ENCODE measurements at regions not wholly inside any gene's neighbourhood (a gene's known extent, or its start where the extent isn't known, plus 50 kb on each side); places are given as distances from the start of the nearest gene placed in this dataset.

- no peak for DNase-seq
- intact Hi-C loops (cut with DNase I), result no loop called here
These were observed 771.1 kb upstream of the ADGRL4 start for GRCh38 chr1:79777481-79778219.

DNA sequence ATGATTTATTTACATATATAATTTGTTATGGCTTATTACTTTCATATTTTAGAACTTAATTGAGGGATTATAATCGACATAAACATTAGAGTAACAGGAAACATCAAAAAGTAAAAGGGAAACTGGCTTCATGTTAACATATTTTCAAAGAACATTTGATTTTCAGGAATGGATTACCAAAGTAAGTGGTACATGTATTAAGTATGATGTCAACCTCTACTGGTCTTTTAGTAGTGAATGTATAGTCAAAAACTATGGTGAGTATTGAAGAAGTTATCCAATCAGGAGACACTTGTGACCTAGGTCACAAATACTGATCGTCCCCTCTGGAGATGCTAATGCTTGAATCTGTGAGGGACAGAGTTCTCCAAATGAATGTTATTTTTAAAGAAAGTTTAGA lies 768.9 kb upstream of the ADGRL4 start:
- no peak for DNase-seq
- intact Hi-C loops (cut with DNase I), result no loop called here

GRCh38 chr1:79773385-79773784 lies 766.9 kb upstream of the ADGRL4 start:
- no peak for DNase-seq
- intact Hi-C loops (cut with DNase I), result no loop called here

DNA sequence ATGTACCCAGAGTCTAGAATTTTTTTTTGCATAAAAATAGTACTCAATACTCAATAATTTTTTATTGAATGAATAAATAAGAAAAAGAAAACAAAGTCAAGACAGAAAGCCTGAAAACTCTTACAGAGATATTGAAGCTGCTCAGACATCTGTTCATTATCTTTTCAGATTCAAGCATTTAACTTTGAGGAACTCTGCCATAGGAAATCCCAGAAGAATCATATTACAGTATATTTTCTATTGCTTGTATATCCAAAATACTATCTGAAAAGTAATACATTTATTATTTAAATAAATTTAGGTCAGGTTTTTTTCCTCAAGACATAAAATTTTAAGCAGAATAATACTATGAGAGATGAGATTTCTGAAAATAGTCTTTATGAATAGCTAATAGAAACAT lies 755.9 kb upstream of the ADGRL4 start:
- no peak for DNase-seq
- intact Hi-C loops (cut with DNase I), result no loop called here

DNA sequence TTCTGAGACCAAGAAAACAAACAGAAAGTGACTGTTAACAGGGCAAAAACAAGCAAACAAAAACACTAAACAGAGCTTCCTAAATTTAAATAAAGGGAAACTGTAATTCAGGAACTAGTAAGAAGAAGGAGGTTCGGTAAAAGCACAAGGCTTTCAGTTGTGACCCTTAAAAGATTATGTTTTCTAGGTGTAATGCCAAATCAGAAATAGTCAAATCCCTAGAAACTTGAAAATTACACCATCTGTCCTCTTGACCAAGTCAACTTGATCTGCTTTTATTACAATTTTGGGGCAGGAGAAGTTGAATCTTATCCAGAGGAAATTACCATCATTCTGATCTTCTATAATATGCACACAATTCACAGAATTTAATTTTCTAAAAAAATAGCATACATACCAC lies 754.0 kb upstream of the ADGRL4 start:
- no peak for DNase-seq
- intact Hi-C loops (cut with DNase I), result no loop called here

DNA sequence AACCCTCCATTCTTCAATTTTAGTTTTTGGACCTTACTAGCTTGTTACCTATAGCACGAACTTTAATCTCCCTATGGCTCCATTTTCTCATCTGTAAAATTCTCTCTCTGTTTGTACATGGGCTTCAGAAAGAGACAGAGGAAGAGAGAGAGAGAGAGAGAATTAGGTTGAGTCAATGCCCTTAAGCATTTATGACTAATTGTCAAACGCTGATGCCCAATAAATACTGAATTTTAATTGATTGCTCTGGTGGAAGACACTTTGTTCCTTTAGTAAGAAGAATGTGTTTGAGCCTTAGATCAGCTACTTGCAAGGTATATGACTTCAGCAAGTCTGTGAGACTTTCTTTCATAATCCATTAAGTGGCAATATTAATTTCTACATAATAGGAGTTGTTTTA lies 743.1 kb upstream of the ADGRL4 start:
- intact Hi-C loops (cut with DNase I), result no loop called here
- DNase-seq, result no peak

GRCh38 chr1:79745929-79746328 lies 739.4 kb upstream of the ADGRL4 start:
- no peak for DNase-seq
- intact Hi-C loops (cut with DNase I), result no loop called here

DNA sequence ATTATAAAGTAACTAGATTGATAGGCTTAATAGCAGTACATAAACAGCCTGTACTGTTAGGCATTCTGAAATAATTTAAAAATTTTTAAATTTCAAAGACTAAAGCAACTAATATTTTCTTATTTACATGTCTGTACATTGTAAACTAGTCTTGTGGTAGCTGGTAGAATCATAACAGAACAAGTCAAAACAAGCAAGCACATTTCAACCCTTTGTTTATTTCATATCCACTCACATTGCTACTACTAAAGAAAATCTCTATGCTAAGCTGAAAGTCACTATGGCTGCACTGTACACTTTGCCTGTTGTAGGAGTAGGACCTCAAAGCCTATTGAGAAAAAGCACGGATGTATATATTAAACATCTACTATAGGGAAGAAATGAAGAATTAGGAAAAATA lies 738.2 kb upstream of the ADGRL4 start:
- intact Hi-C loops (cut with DNase I), result no loop called here
- DNase-seq, result no peak

GRCh38 chr1:79741720-79742421 lies 735.3 kb upstream of the ADGRL4 start:
- DNase-seq, result no peak
- intact Hi-C loops (cut with DNase I), result no loop called here

DNA sequence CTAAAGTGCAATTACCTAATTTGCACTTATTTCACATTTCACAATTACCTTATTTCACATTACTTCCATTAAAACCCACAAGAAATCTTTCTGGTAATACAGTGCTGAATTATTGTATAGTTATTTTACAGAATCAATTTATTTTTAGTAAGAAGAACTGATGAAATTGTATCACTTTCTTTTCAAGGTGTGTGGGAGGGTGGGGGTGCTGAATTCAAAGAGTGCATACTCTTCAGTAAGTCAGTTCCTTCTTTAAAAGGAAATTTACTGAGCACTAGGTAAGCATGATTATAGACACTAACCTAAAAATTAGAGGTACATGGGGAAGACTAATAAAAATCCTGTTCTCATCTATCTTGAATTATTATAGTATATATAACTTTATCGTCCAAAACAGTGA lies 731.6 kb upstream of the ADGRL4 start:
- DNase-seq, result peak in 23 of 42 donors; percentile 2 to 70 (median 20)
- intact Hi-C loops (cut with DNase I), result no loop called here

GRCh38 chr1:79737193-79737592 lies 730.7 kb upstream of the ADGRL4 start:
- no peak for DNase-seq
- intact Hi-C loops (cut with DNase I), result no loop called here

- intact Hi-C loops (cut with DNase I), result no loop called here
- no peak for DNase-seq
These were observed 726.4 kb upstream of the ADGRL4 start for GRCh38 chr1:79732950-79733349.

GRCh38 chr1:79726911-79727310 lies 720.4 kb upstream of the ADGRL4 start:
- intact Hi-C loops (cut with DNase I), result no loop called here
- DNase-seq, result no peak

- no peak for DNase-seq
- intact Hi-C loops (cut with DNase I), result no loop called here
These were observed 719.8 kb upstream of the ADGRL4 start for GRCh38 chr1:79726321-79726720.

GRCh38 chr1:79716447-79716846 lies 709.9 kb upstream of the ADGRL4 start:
- no peak for DNase-seq
- intact Hi-C loops (cut with DNase I), result no loop called here

DNA sequence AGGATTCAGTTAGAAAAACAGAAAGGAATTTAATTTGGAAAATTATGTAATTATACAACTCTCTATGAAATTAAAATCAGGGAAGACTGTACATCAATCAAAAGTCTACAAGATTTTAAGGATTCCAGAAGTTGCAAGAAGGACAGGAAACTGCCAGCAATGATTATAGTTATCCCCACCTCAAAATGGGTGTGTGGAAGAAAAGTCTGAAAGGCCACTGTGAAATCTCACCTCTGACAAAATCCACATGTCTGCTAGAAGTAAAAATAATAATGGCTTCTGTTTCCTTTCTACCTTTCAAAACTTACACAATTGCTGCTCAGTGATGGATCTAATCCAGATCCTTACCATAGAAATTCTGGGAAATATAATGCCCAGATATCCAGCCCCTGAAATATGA lies 708.1 kb upstream of the ADGRL4 start:
- DNase-seq, result no peak
- intact Hi-C loops (cut with DNase I), result no loop called here

DNA sequence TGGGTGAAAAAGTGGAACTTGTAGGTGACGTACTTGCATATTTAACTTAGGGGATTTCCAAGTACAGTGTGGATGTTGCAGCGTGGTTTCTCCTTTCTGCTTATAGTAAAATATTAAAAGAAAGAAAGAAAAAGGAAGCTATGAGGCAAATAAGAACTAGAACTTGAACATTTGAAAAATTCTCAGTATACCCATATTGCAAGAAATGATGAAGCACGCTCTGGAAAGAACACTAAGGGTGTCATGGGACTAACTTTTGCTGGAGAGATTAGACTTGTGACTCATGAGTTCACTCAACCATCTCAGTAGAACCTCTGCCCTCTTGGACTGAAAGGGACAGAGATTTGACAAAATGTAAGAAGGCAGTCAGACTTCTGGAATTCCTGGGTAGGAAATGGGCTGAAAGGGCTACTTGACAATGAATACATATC lies 704.5 kb upstream of the ADGRL4 start:
- intact Hi-C loops (cut with DNase I), result no loop called here
- no peak for DNase-seq

- DNase-seq, result no peak
- intact Hi-C loops (cut with DNase I), result no loop called here
These were observed 702.2 kb upstream of the ADGRL4 start for GRCh38 chr1:79708646-79709265.

DNA sequence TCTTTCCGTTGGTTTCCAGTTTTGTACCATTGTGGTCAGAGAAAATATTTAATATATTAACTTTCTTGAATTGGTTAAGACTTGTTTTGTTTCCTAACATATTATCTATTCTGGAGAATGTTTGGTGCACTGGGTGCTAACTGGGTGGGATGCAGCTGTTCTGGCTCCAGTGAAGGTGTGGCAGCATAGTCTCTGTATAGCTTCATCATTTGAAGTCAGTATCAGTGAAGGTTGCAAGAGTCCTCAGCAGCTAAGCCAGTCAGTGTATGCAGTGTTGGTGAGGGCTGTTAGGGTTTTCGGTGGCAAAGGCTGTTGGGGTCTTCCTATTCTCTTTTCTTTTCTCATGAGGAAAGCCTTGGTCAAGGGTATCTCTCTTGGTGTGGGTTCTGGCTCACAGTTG lies 698.7 kb upstream of the ADGRL4 start:
- no peak for DNase-seq

GRCh38 chr1:79704067-79704466 lies 697.5 kb upstream of the ADGRL4 start:
- intact Hi-C loops (cut with DNase I), result no loop called here
- no peak for DNase-seq

More for the DNA sequence above, 698.7 kb upstream of the ADGRL4 start:
- intact Hi-C loops (cut with DNase I), result no loop called here
